ENCODE measurements at regions not wholly inside any gene's neighbourhood (a gene's known extent, or its start where the extent isn't known, plus 50 kb on each side); places are given as distances from the start of the nearest gene placed in this dataset.
A peak's percentile ranks its signal among the peaks of the same experiment; 100 is the strongest.

DNA sequence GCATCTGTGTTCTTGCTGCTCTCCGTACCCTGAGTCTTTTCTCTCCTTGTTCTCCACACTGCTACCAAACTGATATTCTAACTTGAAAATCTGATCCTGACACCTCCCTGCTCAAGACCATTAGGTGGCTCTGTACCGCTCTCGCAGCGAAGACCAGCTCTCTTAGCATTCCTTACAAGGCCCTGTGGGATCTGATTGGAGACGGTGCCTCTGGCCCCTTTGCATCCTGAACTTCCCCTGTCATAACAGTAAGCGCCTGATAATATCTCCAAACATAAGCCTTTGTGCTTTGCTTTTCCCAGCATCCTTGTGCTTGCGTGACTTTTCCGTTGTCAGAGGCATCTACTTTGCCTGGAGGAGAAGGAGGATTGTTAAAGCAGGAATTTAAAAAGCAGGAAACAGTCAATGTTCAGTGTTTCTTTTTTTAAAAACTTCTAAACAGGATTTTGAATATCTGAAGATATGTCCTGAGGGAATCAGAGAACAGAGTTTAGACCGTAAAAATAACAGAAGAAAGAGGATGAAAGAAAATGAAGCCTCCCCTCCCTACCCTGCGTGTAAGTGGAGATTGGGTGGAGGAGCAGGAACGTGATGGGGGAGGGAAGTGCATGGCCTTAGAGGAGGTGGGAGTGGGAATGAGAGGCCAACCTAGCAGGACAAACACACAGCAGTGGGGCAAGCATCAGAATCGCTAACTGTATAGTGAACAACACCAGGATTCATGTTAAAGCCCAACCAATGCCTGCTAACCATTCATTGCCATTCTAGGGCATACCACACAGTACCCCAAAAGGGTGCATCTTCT, 89.2 kb upstream of the STMND1 start:
- Histone ChIP-seq H3T11ph (ENCODE audit: low read length) (no peak overlapping the region), H4K20me1 (ENCODE audit: control insufficient read depth, insufficient read depth, insufficient read length) (no peaks in the 10 kb centered on the region), H3K27me3 (ENCODE audit: insufficient read depth, low read length) (no peaks in the 10 kb centered on the region), H3K27ac (ENCODE audit: insufficient read length, low read depth, low read length) (no peak overlapping the region), H3K79me2 (ENCODE audit: insufficient read depth, low read length) (no peaks in the 10 kb centered on the region), H2AK5ac (ENCODE audit: insufficient read length, low read length) (no peak overlapping the region), H3K9me3 (ENCODE audit: control insufficient read depth, low read depth, low read length) (no peaks in the 10 kb centered on the region), H3K9ac (ENCODE audit: extremely low read depth, insufficient read length, low read length) (no peak overlapping the region), H3K23me2 (ENCODE audit: insufficient read length, low read depth, low read length, poor library complexity, severe bottlenecking) (peaks cover 3% of the 10 kb centered on the region), H4K5ac (ENCODE audit: insufficient read length, low read depth, low read length) (no peak overlapping the region), H4K91ac (ENCODE audit: insufficient read length, low read depth, low read length) (no peak overlapping the region), H3K4me2 (ENCODE audit: insufficient read depth, insufficient read length, low read length) (no peak overlapping the region), H2BK5ac (ENCODE audit: insufficient read length, low read length) (no peak overlapping the region), H3K4ac (ENCODE audit: low read depth, low read length) (no peak overlapping the region), H2AFZ (ENCODE audit: low read length) (peak overlapping the region; percentile 15), H3K23ac (ENCODE audit: insufficient read length, low read depth, low read length) (no peak overlapping the region), H2BK12ac (ENCODE audit: insufficient read length, low read depth, low read length) (no peak overlapping the region), H3K56ac (ENCODE audit: insufficient read length, low read depth, low read length) (no peak overlapping the region), H3K18ac (ENCODE audit: insufficient read length, low read depth, low read length) (peak overlapping the region; percentile 28), H3K14ac (ENCODE audit: insufficient read depth, low read length) (no peak overlapping the region), H3K79me1 (ENCODE audit: insufficient read depth, low read depth, low read length, poor library complexity, severe bottlenecking) (no peaks in the 10 kb centered on the region), H2BK120ac (ENCODE audit: low read depth, low read length, poor library complexity, severe bottlenecking) (no peak overlapping the region), H4K8ac (replicated peaks; ENCODE audit: insufficient read length, low read depth, low read length) (no peak overlapping the region), H3K4me1 (ENCODE audit: insufficient read depth, low read length) (peaks cover 3% of the 10 kb centered on the region; the same call in 1 of the 2 replicates), H2BK20ac (ENCODE audit: low read depth, low read length, poor library complexity, severe bottlenecking) (peak overlapping the region; percentile 98), H2BK15ac (ENCODE audit: low read depth, low read length) (no peak overlapping the region)
- peaks cover 0 to 5% (median 0%) of the 10 kb centered on the region in 3 experiments; a peak in 1 of 7 replicates for H3K36me3 Mint-ChIP-seq (ENCODE audit: insufficient read depth in 1 of 3, low read depth in 3 of 3)
- WGBS (ENCODE audit: extremely low coverage, insufficient read length, low lambda C conversion rate) = no CpG with 5 or more reads among the region's 12 CpGs
- no peaks in the 10 kb centered on the region; a peak in 2 of 4 replicates for H3K4me1 Mint-ChIP-seq
- H3K9me3 Mint-ChIP-seq = peaks cover 11 to 13% of the 10 kb centered on the region in 2 experiments; a peak in 4 of 5 replicates
- H3K27me3 Mint-ChIP-seq (ENCODE audit: low read depth) = no peaks in the 10 kb centered on the region; the same call in 1 of the 2 replicates
- DNase-seq = peak; percentile 72
- H3K4me3 Mint-ChIP-seq = no peak overlapping the region
- TF ChIP-seq, protein P1, sequence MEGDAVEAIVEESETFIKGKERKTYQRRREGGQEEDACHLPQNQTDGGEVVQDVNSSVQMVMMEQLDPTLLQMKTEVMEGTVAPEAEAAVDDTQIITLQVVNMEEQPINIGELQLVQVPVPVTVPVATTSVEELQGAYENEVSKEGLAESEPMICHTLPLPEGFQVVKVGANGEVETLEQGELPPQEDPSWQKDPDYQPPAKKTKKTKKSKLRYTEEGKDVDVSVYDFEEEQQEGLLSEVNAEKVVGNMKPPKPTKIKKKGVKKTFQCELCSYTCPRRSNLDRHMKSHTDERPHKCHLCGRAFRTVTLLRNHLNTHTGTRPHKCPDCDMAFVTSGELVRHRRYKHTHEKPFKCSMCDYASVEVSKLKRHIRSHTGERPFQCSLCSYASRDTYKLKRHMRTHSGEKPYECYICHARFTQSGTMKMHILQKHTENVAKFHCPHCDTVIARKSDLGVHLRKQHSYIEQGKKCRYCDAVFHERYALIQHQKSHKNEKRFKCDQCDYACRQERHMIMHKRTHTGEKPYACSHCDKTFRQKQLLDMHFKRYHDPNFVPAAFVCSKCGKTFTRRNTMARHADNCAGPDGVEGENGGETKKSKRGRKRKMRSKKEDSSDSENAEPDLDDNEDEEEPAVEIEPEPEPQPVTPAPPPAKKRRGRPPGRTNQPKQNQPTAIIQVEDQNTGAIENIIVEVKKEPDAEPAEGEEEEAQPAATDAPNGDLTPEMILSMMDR (conservative IDR thresholded peaks at IDR 0.05) = peak; percentile 45; the same call in 2 of the 3 replicates
- H3K27ac Mint-ChIP-seq = no peak overlapping the region
